Psoas muscle (tissue), 7 donors: ENCODE measurements at regions not wholly inside any gene's neighbourhood (a gene's known extent, or its start where the extent isn't known, plus 50 kb on each side); places are given as distances from the start of the nearest gene placed in this dataset.

ENCODE experiments used
- ATAC-seq, 4 donors: fragments of 200-7000 bp; cut with Tn5 transposase; one replicate each; pipeline ENCODE4 v1.9.1; 2020; ENCODE audit warnings: moderate library complexity in 3 of 4, mild to moderate bottlenecking in 2 of 4
- DNase-seq, 2 donors: peaks; one replicate each; pipeline ENCODE4 v3.0.0-alpha.2; 2020
- H3K27ac ChIP-seq: fragments of 200-600 bp; one replicate; pipeline ENCODE4 v1.8.0; 2022
- H3K27me3 ChIP-seq, 3 donors: fragments of 200-600 bp in 1 of 3; one replicate each; pipeline versions ENCODE4 v1.6.1 to v1.8.0; 2013 to 2022; ENCODE audit warnings: low read length in 2 of 3, mild to moderate bottlenecking in 2 of 3, moderate library complexity in 1 of 3; ENCODE audit not compliant: insufficient read depth in 3 of 3
- H3K36me3 ChIP-seq, 2 donors: fragments of 200-600 bp in 1 of 2; one replicate each; pipeline versions ENCODE4 v1.6.1 to v1.8.0; 2013 to 2022; ENCODE audit warnings: low read depth in 1 of 2, mild to moderate bottlenecking in 1 of 2, moderate library complexity in 1 of 2; ENCODE audit not compliant: insufficient read depth in 1 of 2
- H3K4me1 ChIP-seq: fragments of 200-600 bp; one replicate; pipeline ENCODE4 v1.8.0; 2022
- H3K4me3 ChIP-seq: fragments of 200-600 bp; one replicate; pipeline ENCODE4 v1.8.0; 2022; ENCODE audit warnings: mild to moderate bottlenecking
- H3K9me3 ChIP-seq: fragments of 200-600 bp; one replicate; pipeline ENCODE4 v1.8.0; 2022
- CTCF ChIP-seq: fragments of 200-600 bp; IDR thresholded peaks from one replicate; pipeline ENCODE4 v1.8.0; 2022; ENCODE audit warnings: antibody characterized with exemption
- WGBS, 3 donors: extraction: QIAGEN DNeasy Blood & Tissue Kit; methylation state at CpG; one replicate each; pipeline versions ENCODE4 v1.1.6 to v1.1.7; 2013; 5-methylcytosine and 5-hydroxymethylcytosine counted together
- intact Hi-C, 2 donors: fragments of 100-400 bp; cut with DNase I; formaldehyde crosslinking; loops; one replicate each; pipeline versions ENCODE4 v1.11.0 to v1.14.2; 2022
- donor health status: healthy with polysubstance abuse.
- donor health status: DM: no; HTN: no; CAD: no; lungs with moderate emphysema.
- donor health status: Bipolar disorder and iron deficiency.
- donor health status: healthy.
- donor health status: DM: yes; HTN: yes; CAD: no.
- donor health status: DM: no; HTN: no; CAD: no.
- donor health status: DM: yes; HTN: yes; CAD: no.

- 88 to 93% (median 90%) methylated on average over 5 of the region's 5 CpGs for WGBS, 3 donors
- ATAC-seq (peak in 1 of 4 donors; percentile 44), DNase-seq (no peak)
- no peaks in the 10 kb centered on the region for H3K36me3 ChIP-seq
- H3K4me3 ChIP-seq = no peak overlapping the region
- no peaks in the 10 kb centered on the region for H3K4me1 ChIP-seq
- H3K27me3 ChIP-seq = no peaks in the 10 kb centered on the region
- no peaks in the 10 kb centered on the region for H3K9me3 ChIP-seq
- no peak for TF ChIP-seq CTCF
- no peak overlapping the region for H3K27ac ChIP-seq
- intact Hi-C loops = no loop called here
Measured at GRCh38 chr1:198443365-198444233, 96.9 kb downstream of the ATP6V1G3 start.

DNA sequence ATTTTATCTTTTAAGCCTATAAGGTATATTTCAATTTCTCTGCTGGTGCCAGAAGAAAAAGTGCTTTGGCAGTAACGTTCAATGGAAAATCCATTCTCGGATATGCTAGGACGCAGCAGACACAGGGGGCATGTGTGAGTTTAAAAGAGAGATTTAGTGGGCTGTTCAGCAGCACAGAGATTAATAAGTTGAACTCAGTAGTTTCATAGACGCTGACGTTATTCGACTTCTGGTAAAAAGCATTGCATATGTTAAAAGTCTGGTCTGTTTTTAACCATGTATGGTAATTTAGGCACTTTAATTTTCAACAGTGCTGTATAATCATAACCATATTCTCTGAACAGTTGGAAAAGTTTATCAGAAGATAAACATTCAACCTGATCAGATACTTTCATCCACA lies 99.6 kb downstream of the ATP6V1G3 start:
- ATAC-seq (no peak), DNase-seq (no peak)
- Histone ChIP-seq H3K27ac (no peak overlapping the region), H3K4me3 (no peak overlapping the region), H3K4me1 (no peaks in the 10 kb centered on the region), H3K9me3 (no peaks in the 10 kb centered on the region), H3K27me3 (no peaks in the 10 kb centered on the region), H3K36me3 (no peaks in the 10 kb centered on the region)
- TF ChIP-seq CTCF = no peak
- 46 to 53% (median 49%) methylated on average over 6 of the region's 6 CpGs for WGBS, 3 donors
- intact Hi-C loops = no loop called here

GRCh38 chr1:198437332-198437731 lies 103.1 kb downstream of the ATP6V1G3 start:
- Histone ChIP-seq H3K27ac (no peak overlapping the region), H3K4me3 (no peak overlapping the region), H3K9me3 (no peaks in the 10 kb centered on the region), H3K4me1 (no peaks in the 10 kb centered on the region), H3K27me3 (no peaks in the 10 kb centered on the region), H3K36me3 (no peaks in the 10 kb centered on the region)
- no peak for TF ChIP-seq CTCF
- 73 to 82% (median 74%) methylated on average over 2 of the region's 2 CpGs for WGBS, 3 donors
- no peak for ATAC-seq
- intact Hi-C loops = no loop called here
- no peak for DNase-seq

DNA sequence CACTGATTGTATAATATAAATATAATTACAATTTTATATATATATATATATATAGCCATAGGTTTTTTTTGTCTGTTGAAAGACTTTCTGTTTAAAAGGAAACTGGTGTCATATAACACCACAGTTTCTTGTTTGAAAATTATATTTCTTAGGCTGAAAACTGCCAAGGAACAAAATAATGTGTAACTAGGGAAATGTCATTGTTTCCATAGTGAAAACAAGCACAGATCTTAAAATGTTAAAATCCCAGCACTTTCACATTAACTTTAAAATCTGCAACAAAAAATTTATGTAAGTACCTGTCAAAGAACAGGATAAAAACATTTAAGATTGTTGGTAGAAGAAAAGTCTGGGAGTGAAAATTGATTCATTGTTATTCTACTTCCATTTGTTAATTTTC lies 104.2 kb downstream of the ATP6V1G3 start:
- no peaks in the 10 kb centered on the region for H3K4me1 ChIP-seq
- H3K27ac ChIP-seq = no peak overlapping the region
- intact Hi-C loops = no loop called here
- ATAC-seq (no peak), DNase-seq (no peak)
- H3K9me3 ChIP-seq = peaks cover 4% of the 10 kb centered on the region
- H3K27me3 ChIP-seq = no peaks in the 10 kb centered on the region
- no peak for TF ChIP-seq CTCF
- H3K36me3 ChIP-seq = no peaks in the 10 kb centered on the region
- H3K4me3 ChIP-seq = no peak overlapping the region

DNA sequence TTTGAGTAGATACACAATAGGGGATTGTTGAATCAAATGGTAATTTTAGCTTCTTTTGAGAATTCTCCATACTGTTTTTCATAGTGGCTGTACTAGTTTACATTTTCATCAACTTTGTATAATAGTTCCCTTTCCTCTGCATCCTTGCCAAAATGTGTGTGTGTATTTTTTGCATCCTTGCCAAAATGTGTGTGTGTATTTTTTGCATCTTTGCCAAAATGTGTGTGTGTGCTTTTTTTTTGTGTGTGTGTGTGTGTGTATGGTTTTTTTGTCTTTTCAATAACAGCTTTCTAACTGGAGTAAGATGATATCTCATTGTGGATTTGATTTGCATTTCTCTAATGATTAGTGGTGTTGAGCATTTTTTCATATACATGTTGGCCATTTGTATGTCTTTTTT lies 105.4 kb downstream of the ATP6V1G3 start:
- no peak for ATAC-seq
- no peak for DNase-seq
- no peak for TF ChIP-seq CTCF
- Histone ChIP-seq H3K27ac (no peak overlapping the region), H3K27me3 (no peaks in the 10 kb centered on the region), H3K9me3 (peaks cover 4% of the 10 kb centered on the region), H3K4me3 (no peak overlapping the region), H3K36me3 (no peaks in the 10 kb centered on the region), H3K4me1 (no peaks in the 10 kb centered on the region)
- intact Hi-C loops = no loop called here
